ENCODE measurements at regions not wholly inside any gene's neighbourhood (a gene's known extent, or its start where the extent isn't known, plus 50 kb on each side); places are given as distances from the start of the nearest gene placed in this dataset.
"Not testable (repeated sequence)": the region's sequence is repeated elsewhere in the genome, so short reads cannot be mapped to it uniquely, and the experiment has no call there.

DNA sequence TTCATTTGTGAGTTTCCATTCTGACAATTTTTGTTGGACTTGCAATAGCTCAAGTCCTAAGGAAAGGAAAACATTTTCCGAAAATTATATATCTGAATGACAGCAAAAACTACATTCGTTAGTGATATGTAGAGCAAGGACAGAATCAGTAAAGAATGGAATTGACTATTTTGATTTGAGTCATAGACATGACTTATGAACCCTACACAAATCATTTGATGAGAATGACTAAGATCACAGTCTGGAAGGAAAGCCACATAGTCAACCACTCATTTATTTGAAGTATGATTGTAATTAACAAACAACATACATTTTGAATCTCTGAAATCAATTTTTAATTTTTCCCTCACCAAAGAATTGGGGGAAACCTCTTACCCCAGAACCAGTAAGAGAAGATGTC lies 231.6 kb upstream of the CRIM1 start:
- H3K4me1 ChIP-seq (ENCODE audit: control insufficient read depth, insufficient read depth, low read length): no peaks in the 10 kb centered on the region
- H3K9me3 ChIP-seq (ENCODE audit: control insufficient read depth in 2 of 2, low read length in 2 of 2): peaks cover 0 to 4% of the 10 kb centered on the region in 2 donors
- no peak overlapping the region for H3K4me3 ChIP-seq (ENCODE audit: low read length in 2 of 2)

DNA sequence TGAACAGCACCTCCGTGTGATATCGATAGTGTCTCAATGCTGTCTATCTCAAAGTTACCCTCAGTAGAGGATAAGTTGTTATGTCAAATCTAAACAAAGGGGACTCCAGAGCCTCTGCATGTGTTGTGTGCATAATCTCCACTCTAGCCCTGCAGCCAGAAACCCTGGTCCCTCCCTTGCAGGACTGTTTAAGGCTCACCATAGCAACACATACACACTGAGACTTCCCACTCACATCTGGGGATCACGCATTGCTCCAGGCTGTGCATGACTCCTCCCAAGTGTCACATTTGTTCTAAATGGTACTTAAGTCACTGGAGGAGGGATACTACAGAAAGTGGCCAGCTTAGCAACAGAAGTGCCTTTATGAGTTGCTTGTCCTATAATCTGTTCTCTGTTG lies 258.6 kb upstream of the CRIM1 start:
- Histone ChIP-seq H3K9me3 (ENCODE audit: control insufficient read depth in 2 of 2, low read length in 2 of 2) (peaks cover 0 to 3% of the 10 kb centered on the region in 2 donors), H3K4me3 (ENCODE audit: low read length in 2 of 2) (no peak overlapping the region), H3K27me3 (ENCODE audit: control insufficient read depth in 1 of 2, insufficient read depth in 2 of 2, low read length in 2 of 2) (no peaks in the 10 kb centered on the region), H3K9ac (ENCODE audit: low read length in 2 of 2) (no peak overlapping the region), H3K4me1 (ENCODE audit: control insufficient read depth, insufficient read depth, low read length) (no peaks in the 10 kb centered on the region), H3K36me3 (ENCODE audit: control insufficient read depth in 2 of 2, insufficient read depth in 2 of 2, low read length in 2 of 2) (no peaks in the 10 kb centered on the region), H3K27ac (ENCODE audit: low read length) (no peak overlapping the region)

More for the DNA sequence above, 231.6 kb upstream of the CRIM1 start:
- Histone ChIP-seq H3K27ac (ENCODE audit: low read length) (no peak overlapping the region), H3K27me3 (ENCODE audit: control insufficient read depth in 1 of 2, insufficient read depth in 2 of 2, low read length in 2 of 2) (no peaks in the 10 kb centered on the region), H3K9ac (ENCODE audit: low read length in 2 of 2) (no peak overlapping the region), H3K36me3 (ENCODE audit: control insufficient read depth in 2 of 2, insufficient read depth in 2 of 2, low read length in 2 of 2) (no peaks in the 10 kb centered on the region)

DNA sequence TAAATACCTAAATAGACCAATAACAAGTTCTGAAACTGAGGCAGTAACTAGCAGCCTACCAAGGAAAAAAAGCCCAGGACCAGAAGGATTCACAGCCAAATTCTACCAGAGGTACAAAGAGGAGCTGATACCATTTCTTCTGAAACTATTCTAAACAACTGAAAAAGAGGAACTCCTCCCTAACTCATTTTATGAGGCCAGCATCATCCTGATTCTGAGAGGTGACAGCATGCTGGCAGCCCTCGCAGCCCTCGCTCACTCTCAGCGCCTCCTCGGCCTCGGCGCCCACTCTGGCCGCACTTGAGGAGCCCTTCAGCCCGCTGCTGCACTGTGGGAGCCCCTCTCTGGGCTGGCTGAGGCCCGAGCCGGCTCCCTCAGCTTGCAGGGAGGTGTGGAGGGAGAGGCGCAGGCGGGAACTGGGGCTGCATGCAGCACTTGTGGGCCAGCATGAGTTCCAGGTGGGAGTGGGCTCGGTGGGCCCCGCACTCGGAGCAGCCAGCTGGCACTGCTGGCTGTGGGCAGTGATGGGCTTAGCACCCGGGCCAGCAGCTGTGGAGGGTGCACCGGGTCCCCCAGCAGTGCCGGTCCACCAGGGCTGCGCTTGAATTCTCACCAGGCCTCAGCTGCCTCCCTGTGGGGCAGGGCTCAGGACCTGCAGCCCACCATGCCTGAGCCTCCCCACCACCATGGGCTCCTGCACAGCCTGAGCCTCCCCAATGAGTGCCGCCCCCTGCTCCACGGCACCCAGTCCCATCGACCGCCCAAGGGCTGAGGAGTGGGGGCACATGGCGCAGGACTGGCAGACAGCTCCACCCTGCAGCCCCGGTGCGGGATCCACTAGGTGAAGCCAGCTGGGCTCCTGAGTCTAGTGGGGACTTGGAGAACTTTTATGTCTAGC lies 263.5 kb upstream of the CRIM1 start:
- not testable (repeated sequence) for H3K4me3 ChIP-seq (ENCODE audit: low read length in 2 of 2); H3K9ac ChIP-seq (ENCODE audit: low read length in 2 of 2); H3K36me3 ChIP-seq (ENCODE audit: control insufficient read depth in 2 of 2, insufficient read depth in 2 of 2, low read length in 2 of 2); H3K4me1 ChIP-seq (ENCODE audit: control insufficient read depth, insufficient read depth, low read length); H3K9me3 ChIP-seq (ENCODE audit: control insufficient read depth in 2 of 2, low read length in 2 of 2); H3K27me3 ChIP-seq (ENCODE audit: control insufficient read depth in 1 of 2, insufficient read depth in 2 of 2, low read length in 2 of 2); H3K27ac ChIP-seq (ENCODE audit: low read length)

DNA sequence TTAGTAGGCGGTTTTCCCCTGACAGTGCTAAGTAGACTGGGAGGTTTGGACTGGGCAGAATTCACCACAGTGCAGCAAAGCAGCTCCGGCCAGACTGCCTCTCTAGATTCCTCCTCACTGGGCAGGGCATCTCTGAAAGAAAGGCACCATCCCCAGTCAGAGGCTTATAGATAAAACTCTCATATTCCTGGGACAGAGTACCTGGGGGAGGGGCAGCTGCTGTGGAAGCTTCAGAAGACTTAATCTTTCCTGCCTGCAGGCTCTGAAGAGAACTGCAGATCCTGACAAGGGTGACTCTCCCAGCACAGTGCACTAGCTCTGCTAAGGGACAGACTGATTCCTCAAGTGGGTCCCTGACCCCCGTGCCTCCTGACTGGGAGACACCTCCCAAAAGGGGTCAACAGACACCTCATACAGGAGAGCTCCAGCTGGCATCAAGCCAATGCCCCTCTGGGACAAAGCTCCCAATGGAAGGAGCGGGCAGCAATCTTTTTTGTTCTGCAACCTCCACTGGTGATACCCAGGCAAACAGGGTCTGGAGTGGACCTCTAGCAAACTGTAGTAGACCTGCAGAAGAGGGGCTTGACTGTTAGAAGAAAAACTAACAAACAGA lies 266.8 kb upstream of the CRIM1 start:
- H3K36me3 ChIP-seq (ENCODE audit: control insufficient read depth in 2 of 2, insufficient read depth in 2 of 2, low read length in 2 of 2): no peaks in the 10 kb centered on the region
- no peaks in the 10 kb centered on the region for H3K9me3 ChIP-seq (ENCODE audit: control insufficient read depth in 2 of 2, low read length in 2 of 2)
- H3K27me3 ChIP-seq (ENCODE audit: control insufficient read depth in 1 of 2, insufficient read depth in 2 of 2, low read length in 2 of 2): no peaks in the 10 kb centered on the region
- no peak overlapping the region for H3K27ac ChIP-seq (ENCODE audit: low read length)
- H3K4me1 ChIP-seq (ENCODE audit: control insufficient read depth, insufficient read depth, low read length): no peaks in the 10 kb centered on the region
- no peak overlapping the region for H3K4me3 ChIP-seq (ENCODE audit: low read length in 2 of 2)
- no peak overlapping the region for H3K9ac ChIP-seq (ENCODE audit: low read length in 2 of 2)

DNA sequence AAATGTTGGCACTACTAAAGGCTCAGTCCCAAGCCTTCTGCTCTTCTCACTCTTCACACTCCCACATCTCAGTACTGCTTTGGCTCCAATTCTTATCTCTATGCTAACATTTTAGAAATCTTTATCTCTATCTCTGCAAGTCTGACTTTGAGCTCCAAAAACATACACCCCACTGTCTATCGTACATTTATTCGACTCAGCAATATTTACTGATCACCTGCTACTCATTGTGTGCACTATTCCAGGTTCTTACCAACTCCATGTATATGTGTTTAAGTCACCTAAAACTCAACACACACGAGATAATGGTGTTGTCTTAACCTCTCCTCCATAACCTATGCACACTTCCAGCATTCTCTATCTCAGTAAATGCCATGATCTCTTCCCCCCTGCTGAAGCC lies 268.2 kb upstream of the CRIM1 start:
- Histone ChIP-seq H3K27me3 (ENCODE audit: control insufficient read depth in 1 of 2, insufficient read depth in 2 of 2, low read length in 2 of 2) (no peaks in the 10 kb centered on the region), H3K4me1 (ENCODE audit: control insufficient read depth, insufficient read depth, low read length) (no peaks in the 10 kb centered on the region), H3K9ac (ENCODE audit: low read length in 2 of 2) (no peak overlapping the region), H3K9me3 (ENCODE audit: control insufficient read depth in 2 of 2, low read length in 2 of 2) (no peaks in the 10 kb centered on the region), H3K36me3 (ENCODE audit: control insufficient read depth in 2 of 2, insufficient read depth in 2 of 2, low read length in 2 of 2) (no peaks in the 10 kb centered on the region), H3K27ac (ENCODE audit: low read length) (no peak overlapping the region), H3K4me3 (ENCODE audit: low read length in 2 of 2) (no peak overlapping the region)

DNA sequence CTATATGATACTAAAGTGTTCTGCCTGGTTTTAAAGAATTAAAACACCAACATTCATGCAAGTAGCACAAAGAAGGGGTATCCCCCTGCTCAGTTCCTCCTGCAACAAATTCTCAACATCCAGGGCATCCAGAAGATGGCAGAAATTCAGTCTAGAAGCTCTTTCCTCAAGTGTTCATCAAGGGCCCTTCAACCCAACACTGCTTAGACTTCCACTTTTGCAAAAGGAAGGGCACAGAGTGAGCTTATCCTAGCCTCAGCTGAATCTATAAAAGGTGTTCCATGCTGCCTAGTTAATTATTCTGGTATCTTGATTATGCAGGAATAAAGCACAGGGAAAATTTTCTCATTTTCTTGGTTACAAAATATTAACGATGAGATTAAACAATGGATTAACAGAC lies 275.8 kb upstream of the CRIM1 start:
- H3K27ac ChIP-seq (ENCODE audit: low read length): no peak overlapping the region
- no peak overlapping the region for H3K9ac ChIP-seq (ENCODE audit: low read length in 2 of 2)
- no peaks in the 10 kb centered on the region for H3K4me1 ChIP-seq (ENCODE audit: control insufficient read depth, insufficient read depth, low read length)
- no peaks in the 10 kb centered on the region for H3K27me3 ChIP-seq (ENCODE audit: control insufficient read depth in 1 of 2, insufficient read depth in 2 of 2, low read length in 2 of 2)
- H3K36me3 ChIP-seq (ENCODE audit: control insufficient read depth in 2 of 2, insufficient read depth in 2 of 2, low read length in 2 of 2): no peaks in the 10 kb centered on the region
- H3K4me3 ChIP-seq (ENCODE audit: low read length in 2 of 2): no peak overlapping the region
- no peaks in the 10 kb centered on the region for H3K9me3 ChIP-seq (ENCODE audit: control insufficient read depth in 2 of 2, low read length in 2 of 2)

DNA sequence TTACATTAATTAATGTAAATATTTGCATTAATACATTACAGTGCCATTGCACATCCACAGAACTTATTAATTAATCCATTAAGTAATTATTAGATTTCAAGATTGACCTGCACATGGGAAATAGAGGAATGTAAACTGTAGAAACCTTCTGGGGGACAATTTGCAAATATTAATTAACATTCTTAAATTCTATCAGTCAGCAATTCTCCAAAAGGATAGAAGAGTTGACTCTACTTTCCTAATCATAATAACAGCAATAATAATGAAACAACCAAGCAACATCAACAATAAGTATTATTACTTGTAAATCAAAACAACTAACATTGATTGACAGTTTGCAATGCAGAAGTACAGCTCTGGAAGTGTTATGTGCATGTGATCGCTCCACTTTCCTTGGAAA lies 281.6 kb upstream of the CRIM1 start:
- H3K27ac ChIP-seq (ENCODE audit: low read length): no peak overlapping the region
- H3K9me3 ChIP-seq (ENCODE audit: control insufficient read depth in 2 of 2, low read length in 2 of 2): no peaks in the 10 kb centered on the region
- no peak overlapping the region for H3K4me3 ChIP-seq (ENCODE audit: low read length in 2 of 2)
- H3K4me1 ChIP-seq (ENCODE audit: control insufficient read depth, insufficient read depth, low read length): no peaks in the 10 kb centered on the region
- H3K27me3 ChIP-seq (ENCODE audit: control insufficient read depth in 1 of 2, insufficient read depth in 2 of 2, low read length in 2 of 2): no peaks in the 10 kb centered on the region
- H3K36me3 ChIP-seq (ENCODE audit: control insufficient read depth in 2 of 2, insufficient read depth in 2 of 2, low read length in 2 of 2): no peaks in the 10 kb centered on the region
- no peak overlapping the region for H3K9ac ChIP-seq (ENCODE audit: low read length in 2 of 2)

DNA sequence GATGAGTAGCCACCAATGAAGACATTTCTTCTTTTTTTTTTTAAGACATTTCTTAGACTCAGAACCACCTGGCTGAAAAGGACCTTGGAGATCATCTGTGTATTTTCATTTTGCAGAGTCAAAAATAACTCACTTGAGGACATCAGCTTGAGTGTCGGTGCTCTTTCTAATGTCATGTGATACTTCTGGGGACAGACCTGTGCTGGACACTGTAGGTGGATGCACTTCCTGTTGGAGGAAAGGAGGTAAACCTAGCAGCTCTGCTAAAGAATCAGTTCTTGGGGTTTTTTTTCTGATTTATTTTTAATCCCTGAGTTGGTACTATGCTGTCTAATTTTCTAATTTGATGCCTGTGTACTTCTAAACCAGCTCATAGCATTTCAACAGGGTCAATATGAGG lies 283.9 kb upstream of the CRIM1 start:
- Histone ChIP-seq H3K4me3 (ENCODE audit: low read length in 2 of 2) (no peak overlapping the region), H3K36me3 (ENCODE audit: control insufficient read depth in 2 of 2, insufficient read depth in 2 of 2, low read length in 2 of 2) (no peaks in the 10 kb centered on the region), H3K9ac (ENCODE audit: low read length in 2 of 2) (no peak overlapping the region), H3K4me1 (ENCODE audit: control insufficient read depth, insufficient read depth, low read length) (no peaks in the 10 kb centered on the region), H3K9me3 (ENCODE audit: control insufficient read depth in 2 of 2, low read length in 2 of 2) (no peaks in the 10 kb centered on the region), H3K27ac (ENCODE audit: low read length) (no peak overlapping the region), H3K27me3 (ENCODE audit: control insufficient read depth in 1 of 2, insufficient read depth in 2 of 2, low read length in 2 of 2) (no peaks in the 10 kb centered on the region)

DNA sequence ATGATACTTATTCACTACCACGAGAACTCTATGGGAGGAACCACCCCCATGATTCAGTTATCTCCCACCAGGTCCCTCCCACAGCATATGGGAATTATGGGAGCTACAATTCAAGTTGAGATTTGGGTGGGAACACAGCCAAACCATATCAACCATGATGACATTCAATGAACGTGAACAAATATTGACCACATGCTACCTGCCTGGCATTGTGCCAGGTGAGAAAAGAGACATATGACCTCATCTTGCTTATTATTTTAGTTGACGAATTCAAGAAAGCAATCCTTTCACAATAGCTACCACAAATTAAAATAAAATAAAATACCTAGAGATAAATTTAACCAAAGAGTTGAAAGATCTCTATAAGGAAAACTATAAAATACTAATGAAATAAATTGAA lies 286.5 kb upstream of the CRIM1 start:
- no peaks in the 10 kb centered on the region for H3K36me3 ChIP-seq (ENCODE audit: control insufficient read depth in 2 of 2, insufficient read depth in 2 of 2, low read length in 2 of 2)
- no peaks in the 10 kb centered on the region for H3K9me3 ChIP-seq (ENCODE audit: control insufficient read depth in 2 of 2, low read length in 2 of 2)

DNA sequence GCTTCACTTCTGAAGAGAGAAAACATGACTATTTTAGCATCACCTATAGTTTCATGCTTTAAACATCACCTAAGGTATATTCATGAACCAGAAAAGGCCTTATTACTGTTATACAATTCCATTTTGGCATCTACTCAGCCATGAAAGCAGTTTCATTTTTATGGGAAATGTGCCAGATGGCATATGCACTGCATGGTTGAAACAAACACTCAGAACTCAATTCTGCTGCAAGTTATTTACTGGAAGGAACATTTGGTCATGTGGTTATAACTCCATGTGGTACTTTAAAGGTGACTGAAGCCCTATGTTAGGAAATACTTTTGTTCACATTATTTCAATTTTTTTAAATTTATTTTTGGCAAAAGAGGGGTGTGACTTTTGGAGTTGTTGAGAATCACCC lies 287.5 kb upstream of the CRIM1 start:
- no peaks in the 10 kb centered on the region for H3K4me1 ChIP-seq (ENCODE audit: control insufficient read depth, insufficient read depth, low read length)
- H3K4me3 ChIP-seq (ENCODE audit: low read length in 2 of 2): no peak overlapping the region
- H3K27ac ChIP-seq (ENCODE audit: low read length): no peak overlapping the region
- H3K9me3 ChIP-seq (ENCODE audit: control insufficient read depth in 2 of 2, low read length in 2 of 2): no peaks in the 10 kb centered on the region
- no peak overlapping the region for H3K9ac ChIP-seq (ENCODE audit: low read length in 2 of 2)
- no peaks in the 10 kb centered on the region for H3K36me3 ChIP-seq (ENCODE audit: control insufficient read depth in 2 of 2, insufficient read depth in 2 of 2, low read length in 2 of 2)
- no peaks in the 10 kb centered on the region for H3K27me3 ChIP-seq (ENCODE audit: control insufficient read depth in 1 of 2, insufficient read depth in 2 of 2, low read length in 2 of 2)

More for the DNA sequence above, 286.5 kb upstream of the CRIM1 start:
- no peak overlapping the region for H3K9ac ChIP-seq (ENCODE audit: low read length in 2 of 2)
- no peak overlapping the region for H3K27ac ChIP-seq (ENCODE audit: low read length)
- no peaks in the 10 kb centered on the region for H3K27me3 ChIP-seq (ENCODE audit: control insufficient read depth in 1 of 2, insufficient read depth in 2 of 2, low read length in 2 of 2)
- H3K4me1 ChIP-seq (ENCODE audit: control insufficient read depth, insufficient read depth, low read length): no peaks in the 10 kb centered on the region
- no peak overlapping the region for H3K4me3 ChIP-seq (ENCODE audit: low read length in 2 of 2)

DNA sequence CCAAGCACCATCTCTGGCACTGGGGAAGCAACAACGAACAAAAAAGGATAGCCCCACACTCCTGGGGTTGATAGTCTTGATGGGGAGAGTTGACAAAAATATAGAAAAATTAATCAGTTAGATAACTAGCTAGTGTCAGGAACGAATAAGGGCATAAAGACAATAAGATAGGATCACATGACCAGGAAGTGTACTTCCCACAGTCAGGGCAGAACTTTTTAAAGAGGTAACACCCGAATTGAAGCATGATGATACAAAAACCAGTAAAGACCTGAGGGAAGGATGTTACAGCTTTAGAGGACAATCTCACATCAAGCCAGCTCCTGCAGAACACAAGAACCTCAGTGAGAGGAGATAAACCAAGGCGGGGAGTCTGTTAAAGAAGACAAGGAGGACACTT lies 295.4 kb upstream of the CRIM1 start:
- Histone ChIP-seq H3K27ac (ENCODE audit: low read length) (no peak overlapping the region), H3K9ac (ENCODE audit: low read length in 2 of 2) (no peak overlapping the region), H3K9me3 (ENCODE audit: control insufficient read depth in 2 of 2, low read length in 2 of 2) (no peaks in the 10 kb centered on the region), H3K36me3 (ENCODE audit: control insufficient read depth in 2 of 2, insufficient read depth in 2 of 2, low read length in 2 of 2) (no peaks in the 10 kb centered on the region), H3K27me3 (ENCODE audit: control insufficient read depth in 1 of 2, insufficient read depth in 2 of 2, low read length in 2 of 2) (no peaks in the 10 kb centered on the region), H3K4me1 (ENCODE audit: control insufficient read depth, insufficient read depth, low read length) (no peaks in the 10 kb centered on the region), H3K4me3 (ENCODE audit: low read length in 2 of 2) (no peak overlapping the region)
